WTC11 (cell line): ENCODE measurements at regions not wholly inside any gene's neighbourhood (a gene's known extent, or its start where the extent isn't known, plus 50 kb on each side); places are given as distances from the start of the nearest gene placed in this dataset.

Experiments
- ATAC-seq: fragments of 200-7000 bp; cut with Tn5 transposase; 2 replicates; pipeline ENCODE4 v1.10.0; 2021; ENCODE audit warnings: mild to moderate bottlenecking, moderate library complexity
- CTCF ChIA-PET: fragments of 300-600 bp; sonication (Branson Sonifier 250); formaldehyde crosslinking; loops from one replicate; lab custom pipeline; 2021; ENCODE audit warnings: antibody characterized with exemption; lab: Charles Lee
- POLR2A ChIA-PET: fragments of 350-600 bp; sonication (Branson Sonifier 250); formaldehyde crosslinking; loops from one replicate; lab custom pipeline; 2021; ENCODE audit warnings: antibody characterized with exemption; lab: Charles Lee
- DNase-seq: peaks from one replicate; pipeline ENCODE4 v3.0.0; 2021; ENCODE audit warnings: low spot score
- H3K27ac Mint-ChIP-seq: 2 replicates; pipeline ENCODE4 v1.8.0; 2021; ENCODE audit warnings: mixed read lengths
- H3K27me3 Mint-ChIP-seq: 2 replicates; pipeline ENCODE4 v1.8.0; 2021; ENCODE audit warnings: low read depth, mild to moderate bottlenecking, moderate library complexity, mixed read lengths
- H3K36me3 Mint-ChIP-seq: 2 replicates; pipeline ENCODE4 v1.8.0; 2021; ENCODE audit warnings: mixed read lengths
- H3K4me1 Mint-ChIP-seq: 2 replicates; pipeline ENCODE4 v1.8.0; 2022; ENCODE audit warnings: mixed read lengths
- H3K4me3 Mint-ChIP-seq: 2 replicates; pipeline ENCODE4 v1.8.0; 2021; ENCODE audit warnings: mild to moderate bottlenecking, moderate library complexity, mixed read lengths
- H3K9me3 Mint-ChIP-seq: 2 replicates; pipeline ENCODE4 v1.8.0; 2021; ENCODE audit warnings: mixed read lengths
- CREB1 ChIP-seq: sonication (generic); formaldehyde crosslinking; IDR thresholded peaks from 2 replicates; pipeline ENCODE4 v1.8.0; 2023; ENCODE audit warnings: mild to moderate bottlenecking, missing genetic modification reagents
- CREM ChIP-seq: sonication (generic); formaldehyde crosslinking; IDR thresholded peaks from 2 replicates; pipeline ENCODE4 v1.8.1; 2022; ENCODE audit warnings: mild to moderate bottlenecking, missing genetic modification reagents, moderate library complexity
- EMX1 ChIP-seq: fragments of 250-450 bp; sonication (Bioruptor Pico); IDR thresholded peaks from 2 replicates; pipeline ENCODE4 v1.8.0; 2021; ENCODE audit warnings: mild to moderate bottlenecking
- FOXP1 ChIP-seq: sonication (generic); formaldehyde crosslinking; IDR thresholded peaks from 2 replicates; pipeline ENCODE4 v1.8.0; 2022; ENCODE audit warnings: missing genetic modification reagents, mild to moderate bottlenecking, moderate library complexity, borderline replicate concordance
- IRF2 ChIP-seq: sonication (generic); formaldehyde crosslinking; IDR thresholded peaks from 2 replicates; pipeline ENCODE4 v1.8.0; 2022; ENCODE audit warnings: low read depth, missing genetic modification reagents, borderline replicate concordance
- KAT7 ChIP-seq: sonication (generic); formaldehyde crosslinking; IDR thresholded peaks from 2 replicates; pipeline ENCODE4 v1.8.1; 2023; ENCODE audit warnings: missing genetic modification reagents, mild to moderate bottlenecking, borderline replicate concordance
- MAX ChIP-seq: sonication (generic); formaldehyde crosslinking; IDR thresholded peaks from 2 replicates; pipeline ENCODE4 v1.8.0; 2022; ENCODE audit warnings: mild to moderate bottlenecking, missing genetic modification reagents
- NFYB ChIP-seq: sonication (generic); formaldehyde crosslinking; conservative IDR thresholded peaks from 2 replicates; pipeline ENCODE4 v1.8.0; 2022; ENCODE audit warnings: low read depth, missing genetic modification reagents
- NR2C2 ChIP-seq: sonication (generic); formaldehyde crosslinking; IDR thresholded peaks from 2 replicates; pipeline ENCODE4 v1.8.0; 2022; ENCODE audit warnings: mild to moderate bottlenecking, missing genetic modification reagents
- RELA ChIP-seq: sonication (generic); formaldehyde crosslinking; IDR thresholded peaks from 2 replicates; pipeline ENCODE4 v1.8.1; 2022; ENCODE audit warnings: missing genetic modification reagents, mild to moderate bottlenecking, borderline replicate concordance
- ZNF138 ChIP-seq: sonication (generic); formaldehyde crosslinking; conservative IDR thresholded peaks from 2 replicates; pipeline ENCODE4 v1.8.1; 2022; ENCODE audit warnings: mild to moderate bottlenecking, moderate library complexity, missing genetic modification reagents
- ZNF317 ChIP-seq: sonication (generic); formaldehyde crosslinking; IDR thresholded peaks from 2 replicates; pipeline ENCODE4 v1.8.1; 2023; ENCODE audit warnings: low read depth, mild to moderate bottlenecking, moderate library complexity, missing genetic modification reagents, borderline replicate concordance
- ZNF396 ChIP-seq: fragments of 250-450 bp; sonication (Bioruptor Pico); IDR thresholded peaks from 2 replicates; pipeline ENCODE4 v1.8.0; 2021; ENCODE audit warnings: mild to moderate bottlenecking, moderate library complexity, borderline replicate concordance
- ZNF416 ChIP-seq: fragments of 250-450 bp; sonication (Bioruptor Pico); IDR thresholded peaks from 2 replicates; pipeline ENCODE4 v1.9.0; 2021; ENCODE audit warnings: mild to moderate bottlenecking, inconsistent platforms
- ZNF671 ChIP-seq: fragments of 250-450 bp; sonication (Bioruptor Pico); IDR thresholded peaks from 2 replicates; pipeline ENCODE4 v1.8.0; 2021; ENCODE audit warnings: mild to moderate bottlenecking
- TF ChIP-seq, protein P1 (sequence below): sonication (generic); formaldehyde crosslinking; IDR thresholded peaks from 2 replicates; pipeline ENCODE4 v1.8.1; 2022; ENCODE audit warnings: missing genetic modification reagents, borderline replicate concordance
- TF ChIP-seq, protein P2 (sequence below): sonication (generic); formaldehyde crosslinking; IDR thresholded peaks from 2 replicates; pipeline ENCODE4 v1.8.1; 2023; ENCODE audit warnings: mild to moderate bottlenecking, missing genetic modification reagents
- TF ChIP-seq, protein P3 (sequence below): fragments of 250-450 bp; sonication (Bioruptor Pico); IDR thresholded peaks from 2 replicates; pipeline ENCODE4 v1.8.0; 2021; ENCODE audit warnings: mild to moderate bottlenecking
- TF ChIP-seq, protein P4 (sequence below): sonication (generic); formaldehyde crosslinking; IDR thresholded peaks from 2 replicates; pipeline ENCODE4 v1.8.0; 2023; ENCODE audit warnings: mild to moderate bottlenecking, missing genetic modification reagents
- TF ChIP-seq, protein P5 (sequence below): fragments of 250-450 bp; sonication (Bioruptor Pico); IDR thresholded peaks from 2 replicates; pipeline ENCODE4 v2.1.2; 2022; ENCODE audit warnings: mild to moderate bottlenecking, moderate library complexity

- H3K27ac Mint-ChIP-seq, result no peak overlapping the region
- no peak for ATAC-seq
- CTCF ChIA-PET, result no interaction called here
- no peak for DNase-seq
- H3K4me3 Mint-ChIP-seq, result no peak overlapping the region
- H3K27me3 Mint-ChIP-seq, result no peaks in the 10 kb centered on the region; the same call in 1 of the 2 replicates
- H3K9me3 Mint-ChIP-seq, result peaks cover 9% of the 10 kb centered on the region
- POLR2A ChIA-PET, result no interaction called here
- TF ChIP-seq NR2C2 (CRISPR knock-in tag) (no peak), IRF2 (CRISPR knock-in tag) (no peak), CREB1 (CRISPR knock-in tag) (no peak), ZNF317 (no peak), FOXP1 (CRISPR knock-in tag) (no peak)
- TF ChIP-seq, protein P1, sequence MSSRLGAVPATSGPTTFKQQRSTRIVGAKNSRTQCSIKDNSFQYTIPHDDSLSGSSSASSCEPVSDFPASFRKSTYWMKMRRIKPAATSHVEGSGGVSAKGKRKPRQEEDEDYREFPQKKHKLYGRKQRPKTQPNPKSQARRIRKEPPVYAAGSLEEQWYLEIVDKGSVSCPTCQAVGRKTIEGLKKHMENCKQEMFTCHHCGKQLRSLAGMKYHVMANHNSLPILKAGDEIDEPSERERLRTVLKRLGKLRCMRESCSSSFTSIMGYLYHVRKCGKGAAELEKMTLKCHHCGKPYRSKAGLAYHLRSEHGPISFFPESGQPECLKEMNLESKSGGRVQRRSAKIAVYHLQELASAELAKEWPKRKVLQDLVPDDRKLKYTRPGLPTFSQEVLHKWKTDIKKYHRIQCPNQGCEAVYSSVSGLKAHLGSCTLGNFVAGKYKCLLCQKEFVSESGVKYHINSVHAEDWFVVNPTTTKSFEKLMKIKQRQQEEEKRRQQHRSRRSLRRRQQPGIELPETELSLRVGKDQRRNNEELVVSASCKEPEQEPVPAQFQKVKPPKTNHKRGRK, result no peak
- no peaks in the 10 kb centered on the region for H3K4me1 Mint-ChIP-seq
- H3K36me3 Mint-ChIP-seq, result no peaks in the 10 kb centered on the region
Observed at GRCh38 chr21:16205527-16205926, 475.7 kb downstream of the USP25 start.

DNA sequence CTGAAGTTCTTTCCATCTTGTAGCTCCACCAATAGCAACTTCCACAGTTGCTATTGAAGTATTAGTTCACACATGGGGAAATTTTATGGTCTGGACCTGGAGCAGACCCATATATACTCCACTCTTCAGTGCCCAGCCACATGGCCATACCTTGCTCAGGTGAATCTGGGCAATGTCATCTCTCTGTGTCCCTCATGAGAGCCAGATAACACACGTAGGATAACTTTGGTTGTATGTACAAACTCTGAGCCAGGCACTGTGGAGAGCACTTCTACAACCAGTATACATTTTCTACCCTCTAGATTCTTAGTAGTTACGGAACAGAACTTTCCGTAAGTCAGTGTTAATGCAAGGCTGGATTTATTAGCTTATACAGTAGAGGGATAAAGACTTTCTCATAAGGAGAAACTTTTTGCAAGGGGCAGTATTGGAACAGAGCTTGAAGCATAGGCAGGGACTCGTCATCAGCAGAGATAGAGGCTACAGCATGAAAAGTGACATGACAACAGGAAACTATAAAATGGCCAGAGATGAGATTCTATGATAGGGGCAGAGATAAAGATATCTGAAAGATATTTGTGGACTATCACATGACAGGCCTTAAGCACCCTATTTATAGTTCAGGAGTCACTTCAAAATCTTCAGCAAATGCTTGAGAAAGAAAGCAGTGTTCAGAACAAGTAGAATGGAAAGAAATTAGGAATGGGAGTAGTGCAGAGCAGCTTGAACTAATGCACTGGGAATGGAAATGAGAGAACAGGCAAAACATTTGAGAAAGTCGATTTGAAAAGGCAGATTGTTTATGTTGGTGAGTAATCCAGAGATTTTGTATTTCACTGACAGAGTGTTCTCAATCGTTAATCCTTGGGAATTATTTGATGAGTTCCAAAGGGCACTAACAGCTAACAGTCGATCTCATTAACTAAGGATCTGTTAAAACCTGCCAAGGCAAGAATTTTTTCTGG, 481.8 kb downstream of the USP25 start:
- DNase-seq (no peak), ATAC-seq (no peak)
- H3K9me3 Mint-ChIP-seq, result no peaks in the 10 kb centered on the region
- no peak overlapping the region for H3K4me3 Mint-ChIP-seq
- H3K27me3 Mint-ChIP-seq, result no peaks in the 10 kb centered on the region
- TF ChIP-seq ZNF396 (CRISPR knock-in tag) (no peak), KAT7 (no peak), ZNF671 (CRISPR knock-in tag) (no peak), EMX1 (CRISPR knock-in tag) (no peak), ZNF416 (CRISPR knock-in tag) (no peak), NFYB (CRISPR knock-in tag) (no peak), IRF2 (CRISPR knock-in tag) (no peak)
- TF ChIP-seq, protein P2, sequence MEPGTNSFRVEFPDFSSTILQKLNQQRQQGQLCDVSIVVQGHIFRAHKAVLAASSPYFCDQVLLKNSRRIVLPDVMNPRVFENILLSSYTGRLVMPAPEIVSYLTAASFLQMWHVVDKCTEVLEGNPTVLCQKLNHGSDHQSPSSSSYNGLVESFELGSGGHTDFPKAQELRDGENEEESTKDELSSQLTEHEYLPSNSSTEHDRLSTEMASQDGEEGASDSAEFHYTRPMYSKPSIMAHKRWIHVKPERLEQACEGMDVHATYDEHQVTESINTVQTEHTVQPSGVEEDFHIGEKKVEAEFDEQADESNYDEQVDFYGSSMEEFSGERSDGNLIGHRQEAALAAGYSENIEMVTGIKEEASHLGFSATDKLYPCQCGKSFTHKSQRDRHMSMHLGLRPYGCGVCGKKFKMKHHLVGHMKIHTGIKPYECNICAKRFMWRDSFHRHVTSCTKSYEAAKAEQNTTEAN (CRISPR knock-in tag), result no peak
- TF ChIP-seq, protein P3, sequence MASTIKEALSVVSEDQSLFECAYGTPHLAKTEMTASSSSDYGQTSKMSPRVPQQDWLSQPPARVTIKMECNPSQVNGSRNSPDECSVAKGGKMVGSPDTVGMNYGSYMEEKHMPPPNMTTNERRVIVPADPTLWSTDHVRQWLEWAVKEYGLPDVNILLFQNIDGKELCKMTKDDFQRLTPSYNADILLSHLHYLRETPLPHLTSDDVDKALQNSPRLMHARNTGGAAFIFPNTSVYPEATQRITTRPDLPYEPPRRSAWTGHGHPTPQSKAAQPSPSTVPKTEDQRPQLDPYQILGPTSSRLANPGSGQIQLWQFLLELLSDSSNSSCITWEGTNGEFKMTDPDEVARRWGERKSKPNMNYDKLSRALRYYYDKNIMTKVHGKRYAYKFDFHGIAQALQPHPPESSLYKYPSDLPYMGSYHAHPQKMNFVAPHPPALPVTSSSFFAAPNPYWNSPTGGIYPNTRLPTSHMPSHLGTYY (CRISPR knock-in tag), result no peak
- no peaks in the 10 kb centered on the region for H3K4me1 Mint-ChIP-seq
- H3K27ac Mint-ChIP-seq, result no peak overlapping the region
- ChIA-PET CTCF (interaction anchor here (1.0 kb wide), 1 partner anchor 18 kb away, joined by 3 read pairs; no protein-coding TSS in a partner anchor), POLR2A (no interaction called here)
- no peaks in the 10 kb centered on the region for H3K36me3 Mint-ChIP-seq

DNA sequence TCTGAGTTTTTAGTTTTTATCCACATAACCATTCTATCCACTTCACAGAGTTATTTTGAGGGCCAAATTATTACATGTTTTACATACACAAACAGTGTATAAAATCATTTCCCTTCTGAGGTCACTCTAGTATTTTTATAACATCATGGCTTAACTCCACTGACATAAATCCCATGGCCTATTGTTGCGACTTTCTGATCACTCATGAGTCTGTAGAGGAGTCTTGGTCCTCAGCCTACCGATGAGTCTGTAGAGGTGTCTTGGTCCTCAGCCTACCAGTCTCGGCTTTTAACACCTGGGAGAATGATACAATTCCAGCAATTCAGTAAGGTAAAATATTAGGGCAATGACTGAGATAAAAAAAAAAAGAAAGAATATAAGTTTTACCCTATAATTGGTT, 483.7 kb downstream of the USP25 start:
- Mint-ChIP-seq H3K4me3 (no peak overlapping the region), H3K36me3 (no peaks in the 10 kb centered on the region), H3K9me3 (no peaks in the 10 kb centered on the region), H3K27me3 (no peaks in the 10 kb centered on the region), H3K27ac (no peak overlapping the region), H3K4me1 (no peaks in the 10 kb centered on the region)
- ATAC-seq (no peak), DNase-seq (no peak)
- ChIA-PET CTCF (no interaction called here), POLR2A (no interaction called here)
- TF ChIP-seq, protein P1, result no peak
- TF ChIP-seq CREM (CRISPR knock-in tag) (no peak), EMX1 (CRISPR knock-in tag) (no peak), RELA (no peak), ZNF138 (CRISPR knock-in tag) (no peak), MAX (CRISPR knock-in tag) (no peak)
- TF ChIP-seq, protein P4, sequence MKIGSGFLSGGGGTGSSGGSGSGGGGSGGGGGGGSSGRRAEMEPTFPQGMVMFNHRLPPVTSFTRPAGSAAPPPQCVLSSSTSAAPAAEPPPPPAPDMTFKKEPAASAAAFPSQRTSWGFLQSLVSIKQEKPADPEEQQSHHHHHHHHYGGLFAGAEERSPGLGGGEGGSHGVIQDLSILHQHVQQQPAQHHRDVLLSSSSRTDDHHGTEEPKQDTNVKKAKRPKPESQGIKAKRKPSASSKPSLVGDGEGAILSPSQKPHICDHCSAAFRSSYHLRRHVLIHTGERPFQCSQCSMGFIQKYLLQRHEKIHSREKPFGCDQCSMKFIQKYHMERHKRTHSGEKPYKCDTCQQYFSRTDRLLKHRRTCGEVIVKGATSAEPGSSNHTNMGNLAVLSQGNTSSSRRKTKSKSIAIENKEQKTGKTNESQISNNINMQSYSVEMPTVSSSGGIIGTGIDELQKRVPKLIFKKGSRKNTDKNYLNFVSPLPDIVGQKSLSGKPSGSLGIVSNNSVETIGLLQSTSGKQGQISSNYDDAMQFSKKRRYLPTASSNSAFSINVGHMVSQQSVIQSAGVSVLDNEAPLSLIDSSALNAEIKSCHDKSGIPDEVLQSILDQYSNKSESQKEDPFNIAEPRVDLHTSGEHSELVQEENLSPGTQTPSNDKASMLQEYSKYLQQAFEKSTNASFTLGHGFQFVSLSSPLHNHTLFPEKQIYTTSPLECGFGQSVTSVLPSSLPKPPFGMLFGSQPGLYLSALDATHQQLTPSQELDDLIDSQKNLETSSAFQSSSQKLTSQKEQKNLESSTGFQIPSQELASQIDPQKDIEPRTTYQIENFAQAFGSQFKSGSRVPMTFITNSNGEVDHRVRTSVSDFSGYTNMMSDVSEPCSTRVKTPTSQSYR (CRISPR knock-in tag), result no peak
- TF ChIP-seq, protein P5, sequence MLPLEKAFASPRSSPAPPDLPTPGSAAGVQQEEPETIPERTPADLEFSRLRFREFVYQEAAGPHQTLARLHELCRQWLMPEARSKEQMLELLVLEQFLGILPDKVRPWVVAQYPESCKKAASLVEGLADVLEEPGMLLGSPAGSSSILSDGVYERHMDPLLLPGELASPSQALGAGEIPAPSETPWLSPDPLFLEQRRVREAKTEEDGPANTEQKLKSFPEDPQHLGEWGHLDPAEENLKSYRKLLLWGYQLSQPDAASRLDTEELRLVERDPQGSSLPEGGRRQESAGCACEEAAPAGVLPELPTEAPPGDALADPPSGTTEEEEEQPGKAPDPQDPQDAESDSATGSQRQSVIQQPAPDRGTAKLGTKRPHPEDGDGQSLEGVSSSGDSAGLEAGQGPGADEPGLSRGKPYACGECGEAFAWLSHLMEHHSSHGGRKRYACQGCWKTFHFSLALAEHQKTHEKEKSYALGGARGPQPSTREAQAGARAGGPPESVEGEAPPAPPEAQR (CRISPR knock-in tag), result no peak
